ENCODE measurements at regions not wholly inside any gene's neighbourhood (a gene's known extent, or its start where the extent isn't known, plus 50 kb on each side); places are given as distances from the start of the nearest gene placed in this dataset.

- CTCF ChIA-PET: no interaction called here
- no peak for ATAC-seq
Observed at GRCh38 chr19:28981994-28982393, 231.0 kb downstream of the UQCRFS1 start.

DNA sequence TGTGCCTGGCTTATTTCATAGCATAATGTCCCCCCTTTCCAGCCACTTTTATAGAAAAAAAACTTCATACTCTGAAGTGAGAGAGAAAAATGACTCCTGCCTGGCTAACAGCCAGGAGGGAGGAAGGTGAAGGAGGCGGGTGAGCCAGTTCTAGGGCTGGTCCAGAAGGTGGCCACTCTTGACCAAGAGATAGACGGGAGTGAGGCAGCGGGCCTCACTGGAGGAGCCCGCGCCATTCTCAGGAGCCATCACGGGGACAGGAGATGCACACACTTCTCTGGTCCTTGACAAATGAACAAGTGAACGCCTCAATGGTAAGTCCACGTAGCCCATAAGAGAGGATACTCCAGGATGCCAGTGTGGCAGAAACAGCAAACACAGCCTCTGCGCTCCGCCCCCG lies 231.4 kb downstream of the UQCRFS1 start:
- POLR2A ChIA-PET: no interaction called here
- Mint-ChIP-seq H3K4me1 (ENCODE audit: low read depth) (no peaks in the 10 kb centered on the region), H3K36me3 (ENCODE audit: low read depth) (no peaks in the 10 kb centered on the region), H3K4me3 (no peak overlapping the region), H3K27me3 (peaks cover 5% of the 10 kb centered on the region), H3K27ac (no peak overlapping the region), H3K9me3 (no peaks in the 10 kb centered on the region)
- CTCF ChIA-PET: no interaction called here
- TF ChIP-seq, protein P1, sequence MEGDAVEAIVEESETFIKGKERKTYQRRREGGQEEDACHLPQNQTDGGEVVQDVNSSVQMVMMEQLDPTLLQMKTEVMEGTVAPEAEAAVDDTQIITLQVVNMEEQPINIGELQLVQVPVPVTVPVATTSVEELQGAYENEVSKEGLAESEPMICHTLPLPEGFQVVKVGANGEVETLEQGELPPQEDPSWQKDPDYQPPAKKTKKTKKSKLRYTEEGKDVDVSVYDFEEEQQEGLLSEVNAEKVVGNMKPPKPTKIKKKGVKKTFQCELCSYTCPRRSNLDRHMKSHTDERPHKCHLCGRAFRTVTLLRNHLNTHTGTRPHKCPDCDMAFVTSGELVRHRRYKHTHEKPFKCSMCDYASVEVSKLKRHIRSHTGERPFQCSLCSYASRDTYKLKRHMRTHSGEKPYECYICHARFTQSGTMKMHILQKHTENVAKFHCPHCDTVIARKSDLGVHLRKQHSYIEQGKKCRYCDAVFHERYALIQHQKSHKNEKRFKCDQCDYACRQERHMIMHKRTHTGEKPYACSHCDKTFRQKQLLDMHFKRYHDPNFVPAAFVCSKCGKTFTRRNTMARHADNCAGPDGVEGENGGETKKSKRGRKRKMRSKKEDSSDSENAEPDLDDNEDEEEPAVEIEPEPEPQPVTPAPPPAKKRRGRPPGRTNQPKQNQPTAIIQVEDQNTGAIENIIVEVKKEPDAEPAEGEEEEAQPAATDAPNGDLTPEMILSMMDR (IDR thresholded peaks at IDR 0.05): no peak
- no peak for DNase-seq
- intact Hi-C loops (cut with micrococcal nuclease): no loop called here
- no peak for ATAC-seq

More at GRCh38 chr19:28981994-28982393, 231.0 kb downstream of the UQCRFS1 start:
- TF ChIP-seq, protein P1 (IDR thresholded peaks at IDR 0.05): no peak
- POLR2A ChIA-PET: no interaction called here
- no peak for DNase-seq
- intact Hi-C loops (cut with micrococcal nuclease): no loop called here
- H3K4me1 Mint-ChIP-seq (ENCODE audit: low read depth): no peaks in the 10 kb centered on the region
- H3K27ac Mint-ChIP-seq: no peak overlapping the region
- H3K27me3 Mint-ChIP-seq: peaks cover 5% of the 10 kb centered on the region
- H3K36me3 Mint-ChIP-seq (ENCODE audit: low read depth): no peaks in the 10 kb centered on the region
- H3K4me3 Mint-ChIP-seq: no peak overlapping the region
- no peaks in the 10 kb centered on the region for H3K9me3 Mint-ChIP-seq

GRCh38 chr19:28980236-28980868 lies 232.6 kb downstream of the UQCRFS1 start:
- ATAC-seq (no peak), DNase-seq (no peak)
- CTCF ChIA-PET: no interaction called here
- H3K4me1 Mint-ChIP-seq (ENCODE audit: low read depth): no peaks in the 10 kb centered on the region
- no peak overlapping the region for H3K27ac Mint-ChIP-seq
- no peaks in the 10 kb centered on the region for H3K9me3 Mint-ChIP-seq
- intact Hi-C loops (cut with micrococcal nuclease): no loop called here
- POLR2A ChIA-PET: no interaction called here
- TF ChIP-seq, protein P1 (IDR thresholded peaks at IDR 0.05): no peak
- H3K27me3 Mint-ChIP-seq: peaks cover 5% of the 10 kb centered on the region
- H3K4me3 Mint-ChIP-seq: no peak overlapping the region
- H3K36me3 Mint-ChIP-seq (ENCODE audit: low read depth): no peaks in the 10 kb centered on the region

DNA sequence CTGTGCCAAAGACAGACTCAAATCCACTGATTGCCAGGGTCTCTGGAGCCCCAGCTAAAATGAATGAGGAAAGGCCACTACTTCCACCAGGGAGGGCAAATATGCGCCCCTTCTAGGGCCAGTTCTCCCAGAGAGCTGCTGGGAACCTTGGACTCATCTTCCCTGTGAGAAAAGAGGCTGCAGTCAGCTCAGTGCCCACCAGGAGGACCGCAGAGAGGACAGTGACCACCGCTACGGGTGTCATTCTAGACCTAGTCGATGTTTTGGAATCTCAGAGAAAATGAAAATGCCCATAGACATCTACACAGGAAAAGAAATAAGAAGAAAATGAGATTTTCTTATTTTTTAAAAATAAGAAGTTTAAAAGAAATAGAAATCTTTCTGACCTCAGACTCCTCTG lies 235.1 kb downstream of the UQCRFS1 start:
- Mint-ChIP-seq H3K36me3 (ENCODE audit: low read depth) (no peaks in the 10 kb centered on the region), H3K4me3 (no peak overlapping the region), H3K9me3 (no peaks in the 10 kb centered on the region), H3K4me1 (ENCODE audit: low read depth) (no peaks in the 10 kb centered on the region), H3K27ac (no peak overlapping the region), H3K27me3 (peaks cover 5% of the 10 kb centered on the region)
- TF ChIP-seq, protein P1 (IDR thresholded peaks at IDR 0.05): no peak
- DNase-seq (no peak), ATAC-seq (no peak)
- intact Hi-C loops (cut with micrococcal nuclease): no loop called here
- ChIA-PET CTCF (interaction anchor here (0.7 kb wide), 1 partner anchor 9 kb away, joined by 3 read pairs; no protein-coding TSS in a partner anchor), POLR2A (no interaction called here)

GRCh38 chr19:28972058-28972852 lies 240.7 kb downstream of the UQCRFS1 start:
- Mint-ChIP-seq H3K27ac (no peak overlapping the region), H3K27me3 (no peaks in the 10 kb centered on the region), H3K4me3 (no peak overlapping the region), H3K9me3 (no peaks in the 10 kb centered on the region), H3K4me1 (ENCODE audit: low read depth) (no peaks in the 10 kb centered on the region), H3K36me3 (ENCODE audit: low read depth) (no peaks in the 10 kb centered on the region)
- DNase-seq (no peak), ATAC-seq (no peak)
- ChIA-PET POLR2A (no interaction called here), CTCF (no interaction called here)
- TF ChIP-seq, protein P1 (IDR thresholded peaks at IDR 0.05): no peak
- intact Hi-C loops (cut with micrococcal nuclease): no loop called here

All from activated CD8-positive, alpha-beta T cell treated with anti-CD3 and anti-CD28 coated beads for 36 hours (primary cell).